ENCODE measurements at regions not wholly inside any gene's neighbourhood (a gene's known extent, or its start where the extent isn't known, plus 50 kb on each side); places are given as distances from the start of the nearest gene placed in this dataset.
"Not testable (repeated sequence)": the region's sequence is repeated elsewhere in the genome, so short reads cannot be mapped to it uniquely, and the experiment has no call there.

DNA sequence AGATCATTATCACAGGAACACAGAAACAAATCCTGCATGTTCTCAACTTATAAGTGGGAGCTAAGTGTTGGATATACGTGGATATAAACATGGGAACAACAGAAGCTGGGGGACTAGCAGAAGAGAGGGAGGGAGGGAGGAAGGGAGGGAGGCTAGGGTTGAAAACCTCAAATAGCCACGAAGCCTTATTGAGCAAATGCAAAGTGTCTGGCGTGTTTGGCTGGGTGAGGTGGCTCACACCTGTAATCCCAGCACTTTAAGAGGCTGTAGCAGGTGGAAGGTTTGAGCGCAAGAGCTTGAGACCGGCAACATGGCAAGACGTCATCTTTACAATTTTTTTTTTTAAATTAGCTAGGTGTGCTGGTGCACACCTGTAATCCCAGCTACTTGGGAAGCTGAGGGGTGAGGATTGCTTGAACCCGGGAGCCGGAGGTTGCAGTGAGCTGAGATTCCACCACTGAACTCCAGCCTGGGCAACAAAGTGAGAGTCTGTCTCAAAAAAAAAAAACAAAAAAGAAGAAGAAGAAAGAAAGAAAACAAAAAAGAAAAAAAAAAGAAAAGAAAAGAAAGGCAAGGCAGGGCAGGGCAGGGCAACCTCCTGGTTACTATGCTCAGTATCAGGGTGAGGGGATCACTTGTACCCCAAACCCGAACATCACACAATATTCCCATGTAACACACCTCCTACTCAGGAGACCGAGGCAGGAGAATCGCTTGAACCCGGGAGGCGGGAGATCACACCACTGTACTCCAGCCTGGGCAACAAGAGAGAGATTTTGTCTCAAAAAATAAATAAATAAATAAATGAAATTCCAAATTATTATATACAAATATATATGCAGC, 4492.7 kb upstream of the OR11H1 start:
- H3K27ac ChIP-seq; H3K27me3 ChIP-seq; H3K9me3 ChIP-seq; H3K4me1 ChIP-seq; DNase-seq; H3K4me3 ChIP-seq; intact Hi-C loops (cut with DNase I); H3K36me3 ChIP-seq: not testable (repeated sequence)
- peak in 2 of 4 donors; percentile 12 to 26 for ATAC-seq
- 50% methylated on average over 13 of the region's 13 CpGs for WGBS (ENCODE audit: insufficient coverage, low coverage, low lambda C conversion rate, missing lambda C conversion rate)

DNA sequence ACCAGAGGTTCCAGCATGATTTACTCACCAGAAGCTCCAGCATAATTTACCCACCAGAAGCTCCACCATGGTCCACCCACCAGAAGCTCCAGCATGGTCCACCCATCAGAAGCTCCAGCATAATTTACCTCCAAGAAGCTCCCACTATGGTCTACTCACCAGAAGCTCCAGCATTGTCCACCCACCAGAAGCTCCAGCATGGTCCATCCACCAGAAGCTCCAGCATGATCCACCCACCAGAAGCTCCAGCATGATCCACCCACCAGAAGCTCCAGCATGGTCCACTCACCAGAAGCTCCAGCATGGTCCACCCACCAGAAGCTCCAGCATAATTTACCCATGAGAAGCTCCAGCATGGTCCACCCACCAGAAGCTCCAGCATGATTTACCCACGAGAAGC, 4490.7 kb upstream of the OR11H1 start:
- H3K4me1 ChIP-seq; ATAC-seq; H3K9me3 ChIP-seq; DNase-seq; intact Hi-C loops (cut with DNase I); H3K27ac ChIP-seq; H3K27me3 ChIP-seq; H3K36me3 ChIP-seq; H3K4me3 ChIP-seq: not testable (repeated sequence)
- 38% methylated on average over 1 of the region's 1 CpG for WGBS (ENCODE audit: insufficient coverage, low coverage, low lambda C conversion rate, missing lambda C conversion rate)

DNA sequence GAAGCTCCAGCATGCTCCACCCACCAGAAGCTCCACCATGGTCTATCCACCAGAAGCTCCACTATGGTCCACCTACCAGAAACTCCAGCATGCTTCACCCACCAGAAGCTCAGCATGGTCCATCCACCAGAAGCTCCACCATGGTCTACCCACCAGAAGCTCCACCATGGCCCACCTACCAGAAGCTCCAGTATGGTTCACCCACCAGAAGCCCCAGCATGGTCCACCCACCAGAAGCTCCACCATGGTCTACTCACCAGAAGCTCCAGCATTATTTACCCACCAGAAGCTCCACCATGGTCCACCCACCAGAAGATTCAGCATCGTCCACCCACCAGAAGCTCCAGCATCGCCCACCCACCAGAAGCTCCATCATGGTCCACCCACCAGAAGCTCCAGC, 4490.2 kb upstream of the OR11H1 start:
- H3K36me3 ChIP-seq; H3K9me3 ChIP-seq; H3K27ac ChIP-seq; H3K27me3 ChIP-seq; DNase-seq; ATAC-seq; H3K4me1 ChIP-seq; intact Hi-C loops (cut with DNase I); H3K4me3 ChIP-seq: not testable (repeated sequence)
- WGBS (ENCODE audit: insufficient coverage, low coverage, low lambda C conversion rate, missing lambda C conversion rate), result 33% methylated on average over 2 of the region's 2 CpGs

DNA sequence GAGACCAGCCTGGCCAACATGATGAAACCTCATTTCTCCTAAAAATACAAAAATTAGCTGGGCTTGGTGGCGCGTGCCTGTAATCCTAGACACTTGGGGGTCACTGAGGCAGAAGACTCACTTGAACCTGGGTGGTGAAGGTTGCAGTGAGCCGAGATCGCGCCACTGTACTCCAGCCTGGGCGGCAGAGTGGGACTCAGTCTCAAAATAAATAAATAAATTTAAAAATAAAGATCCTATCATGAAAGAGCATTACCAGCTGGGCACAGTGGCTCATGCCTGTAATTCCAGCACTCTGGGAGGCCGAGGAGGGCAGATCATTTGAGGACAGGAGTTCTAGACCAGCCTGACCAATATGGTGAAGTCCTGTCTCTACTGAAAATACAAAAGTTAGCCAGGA, 4489.2 kb upstream of the OR11H1 start:
- 58% methylated on average over 7 of the region's 7 CpGs for WGBS (ENCODE audit: insufficient coverage, low coverage, low lambda C conversion rate, missing lambda C conversion rate)
- not testable (repeated sequence) for ATAC-seq

DNA sequence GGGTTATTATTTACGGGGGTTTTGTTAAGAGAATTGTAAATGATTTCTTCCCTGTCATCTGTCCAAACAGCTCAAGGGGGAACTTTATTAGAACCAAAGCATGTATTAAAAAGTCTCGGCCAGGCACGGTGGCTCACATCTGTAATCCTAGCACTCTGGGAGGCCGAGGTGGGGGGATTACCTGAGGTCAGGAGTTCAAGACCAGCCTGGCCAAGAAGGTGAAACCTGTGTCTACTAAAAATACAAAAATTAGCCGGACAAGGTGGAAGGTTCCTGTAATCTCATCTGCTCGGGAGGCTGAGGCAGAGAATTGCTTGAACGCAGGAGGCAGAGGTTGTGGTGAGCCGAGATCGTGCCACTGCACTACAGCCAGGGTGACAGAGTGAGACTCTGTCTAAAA, 4486.6 kb upstream of the OR11H1 start:
- H3K9me3 ChIP-seq; H3K4me1 ChIP-seq; H3K27me3 ChIP-seq; ATAC-seq; DNase-seq; H3K36me3 ChIP-seq; H3K4me3 ChIP-seq; intact Hi-C loops (cut with DNase I); H3K27ac ChIP-seq: not testable (repeated sequence)
- WGBS (ENCODE audit: insufficient coverage, low coverage, low lambda C conversion rate, missing lambda C conversion rate), result 44% methylated on average over 9 of the region's 9 CpGs

More for the DNA sequence above, 4489.2 kb upstream of the OR11H1 start:
- H3K4me1 ChIP-seq; H3K9me3 ChIP-seq; H3K27me3 ChIP-seq; H3K36me3 ChIP-seq; intact Hi-C loops (cut with DNase I); H3K4me3 ChIP-seq; H3K27ac ChIP-seq: not testable (repeated sequence)
- peak in 1 of 3 donors; percentile 47 for DNase-seq

DNA sequence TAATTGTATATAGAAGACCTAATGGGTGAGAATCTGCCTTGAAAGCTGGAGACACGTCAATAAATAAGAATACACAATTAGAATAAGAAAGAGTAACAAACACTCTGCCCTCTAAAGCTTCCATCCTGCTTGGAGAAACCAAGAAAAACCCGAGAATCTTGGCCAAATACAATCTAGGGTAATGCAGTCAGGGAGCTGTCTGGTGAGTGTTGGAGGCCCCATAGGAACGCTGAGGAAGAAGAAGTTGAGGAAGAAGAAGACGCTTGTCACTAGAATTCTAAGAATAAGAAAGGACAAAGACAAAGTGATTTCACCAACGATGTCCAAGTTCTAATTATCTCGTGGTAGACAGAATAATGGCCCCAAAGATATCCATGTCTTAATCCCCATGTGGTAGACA, 4485.9 kb upstream of the OR11H1 start:
- Histone ChIP-seq H3K9me3 (peaks cover 0 to 7% (median 2%) of the 10 kb centered on the region in 4 donors), H3K4me1 (no peaks in the 10 kb centered on the region), H3K4me3 (no peak overlapping the region), H3K27ac (no peak overlapping the region), H3K27me3 (no peaks in the 10 kb centered on the region), H3K36me3 (no peaks in the 10 kb centered on the region)
- peak in 1 of 4 donors; percentile 11 for ATAC-seq
- no peak for DNase-seq
- TF ChIP-seq POLR2A (IDR thresholded peaks at IDR 0.05), result no peak
- TF ChIP-seq, protein P1, sequence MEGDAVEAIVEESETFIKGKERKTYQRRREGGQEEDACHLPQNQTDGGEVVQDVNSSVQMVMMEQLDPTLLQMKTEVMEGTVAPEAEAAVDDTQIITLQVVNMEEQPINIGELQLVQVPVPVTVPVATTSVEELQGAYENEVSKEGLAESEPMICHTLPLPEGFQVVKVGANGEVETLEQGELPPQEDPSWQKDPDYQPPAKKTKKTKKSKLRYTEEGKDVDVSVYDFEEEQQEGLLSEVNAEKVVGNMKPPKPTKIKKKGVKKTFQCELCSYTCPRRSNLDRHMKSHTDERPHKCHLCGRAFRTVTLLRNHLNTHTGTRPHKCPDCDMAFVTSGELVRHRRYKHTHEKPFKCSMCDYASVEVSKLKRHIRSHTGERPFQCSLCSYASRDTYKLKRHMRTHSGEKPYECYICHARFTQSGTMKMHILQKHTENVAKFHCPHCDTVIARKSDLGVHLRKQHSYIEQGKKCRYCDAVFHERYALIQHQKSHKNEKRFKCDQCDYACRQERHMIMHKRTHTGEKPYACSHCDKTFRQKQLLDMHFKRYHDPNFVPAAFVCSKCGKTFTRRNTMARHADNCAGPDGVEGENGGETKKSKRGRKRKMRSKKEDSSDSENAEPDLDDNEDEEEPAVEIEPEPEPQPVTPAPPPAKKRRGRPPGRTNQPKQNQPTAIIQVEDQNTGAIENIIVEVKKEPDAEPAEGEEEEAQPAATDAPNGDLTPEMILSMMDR (IDR thresholded peaks at IDR 0.05), result no peak
- intact Hi-C loops (cut with DNase I), result no loop called here
- 19% methylated on average over 6 of the region's 6 CpGs for WGBS (ENCODE audit: insufficient coverage, low coverage, low lambda C conversion rate, missing lambda C conversion rate)

DNA sequence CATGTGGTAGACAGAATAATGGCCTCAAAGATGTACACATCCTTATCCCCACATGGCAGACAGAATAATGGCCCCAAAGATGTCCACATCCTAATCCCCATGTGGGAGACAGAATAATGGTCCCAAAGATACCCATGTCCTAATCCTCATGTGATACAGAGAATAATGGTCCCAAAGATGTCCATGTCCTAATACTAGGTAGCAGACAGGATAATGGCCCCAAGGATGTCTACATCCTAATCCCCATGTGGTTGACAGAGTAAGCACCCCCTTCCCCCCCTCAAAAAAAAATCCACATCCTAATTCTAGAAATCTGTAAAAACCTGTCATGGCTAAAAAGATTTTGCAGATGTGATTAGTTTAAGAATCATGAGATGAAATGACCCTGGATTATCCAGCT, 4484.7 kb upstream of the OR11H1 start:
- H3K9me3 ChIP-seq; ATAC-seq; H3K27me3 ChIP-seq; H3K36me3 ChIP-seq; intact Hi-C loops (cut with DNase I); H3K27ac ChIP-seq; DNase-seq; H3K4me3 ChIP-seq; H3K4me1 ChIP-seq: not testable (repeated sequence)

DNA sequence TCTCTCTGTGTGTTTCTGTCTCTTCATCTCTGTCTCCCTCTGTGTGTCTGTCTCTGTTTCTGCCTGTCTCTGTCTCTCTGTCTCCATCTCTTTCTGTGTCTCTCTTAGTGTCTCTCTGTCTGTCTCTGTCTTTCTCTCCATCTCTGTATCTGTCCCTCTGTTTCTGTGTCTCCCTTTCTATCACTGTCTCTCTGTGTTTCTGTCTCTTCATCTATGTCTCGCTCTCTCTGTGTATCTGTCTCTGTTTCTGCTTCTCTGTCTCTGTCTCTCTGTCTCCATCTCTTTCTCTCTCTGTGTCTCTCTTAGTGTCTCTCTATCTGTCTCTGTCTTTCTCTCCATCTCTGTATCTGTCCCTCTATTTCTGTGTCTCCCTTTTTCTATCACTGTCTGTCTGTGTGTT, 4479.1 kb upstream of the OR11H1 start:
- H3K27me3 ChIP-seq; intact Hi-C loops (cut with DNase I); DNase-seq; H3K9me3 ChIP-seq; H3K27ac ChIP-seq; H3K4me1 ChIP-seq; H3K4me3 ChIP-seq; H3K36me3 ChIP-seq; ATAC-seq: not testable (repeated sequence)
- 82% methylated on average over 1 of the region's 1 CpG for WGBS (ENCODE audit: insufficient coverage, low coverage, low lambda C conversion rate, missing lambda C conversion rate)

DNA sequence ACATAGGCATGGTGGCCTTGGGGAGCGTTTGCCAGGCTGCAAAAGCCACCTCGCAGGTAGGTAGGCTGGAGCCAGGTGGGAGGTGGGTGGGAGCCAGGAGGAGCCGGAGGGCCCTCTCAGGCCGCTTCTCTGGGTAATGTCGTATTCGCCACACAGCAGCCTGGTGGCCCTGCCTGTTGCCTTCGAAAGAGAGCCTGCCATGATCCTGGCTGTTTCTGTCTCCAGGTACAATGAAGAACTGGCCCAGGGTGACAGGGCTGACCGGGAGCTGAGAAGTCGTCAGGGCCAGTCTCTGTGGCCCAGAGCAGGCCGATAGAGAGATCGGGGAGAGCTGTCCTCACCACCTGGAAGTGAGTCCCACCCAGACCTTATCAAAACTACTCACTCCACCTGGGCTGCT, 4477.8 kb upstream of the OR11H1 start:
- H3K27me3 ChIP-seq; DNase-seq; H3K36me3 ChIP-seq; intact Hi-C loops (cut with DNase I); H3K9me3 ChIP-seq; H3K27ac ChIP-seq; H3K4me3 ChIP-seq; H3K4me1 ChIP-seq: not testable (repeated sequence)
- peak in 2 of 4 donors; percentile 1 to 4 for ATAC-seq
- WGBS (ENCODE audit: insufficient coverage, low coverage, low lambda C conversion rate, missing lambda C conversion rate), result 40% methylated on average over 3 of the region's 11 CpGs

DNA sequence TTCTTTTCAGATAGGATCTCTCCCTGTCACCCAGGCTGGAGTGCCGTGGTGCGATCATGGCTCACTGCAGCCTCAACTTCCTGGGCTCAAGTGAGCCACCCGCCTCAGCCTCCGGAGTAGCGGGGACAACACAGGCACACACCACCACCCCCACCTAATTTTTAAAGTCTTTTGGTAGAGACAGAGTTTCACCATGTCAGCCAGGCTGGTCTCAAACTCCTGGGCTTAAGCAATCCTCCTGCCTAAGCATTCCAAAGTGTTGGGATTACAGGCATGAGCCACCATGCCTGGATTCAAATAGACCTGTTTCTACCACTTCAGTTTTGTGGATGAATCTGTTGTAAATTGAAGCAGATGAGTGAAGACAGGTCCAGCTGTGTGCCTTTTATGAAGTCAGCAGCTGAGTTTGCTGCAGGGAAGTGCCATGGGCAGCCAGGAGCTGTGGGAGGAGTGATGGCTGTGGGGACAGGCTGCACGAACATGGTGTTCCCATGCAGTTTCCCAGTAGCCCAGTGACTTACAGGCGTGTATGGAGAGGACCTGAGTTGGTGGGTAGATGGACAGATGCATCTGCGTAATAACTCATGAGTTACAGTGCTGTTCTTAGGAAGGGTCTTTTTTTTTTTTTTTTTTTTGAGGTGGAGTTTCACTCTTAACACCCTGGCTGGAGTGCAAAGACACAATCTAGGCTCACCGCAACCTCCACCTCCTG, 4476.4 kb upstream of the OR11H1 start:
- H3K36me3 ChIP-seq; H3K4me3 ChIP-seq; H3K27me3 ChIP-seq; H3K4me1 ChIP-seq; DNase-seq; intact Hi-C loops (cut with DNase I); H3K27ac ChIP-seq; H3K9me3 ChIP-seq: not testable (repeated sequence)
- 49% methylated on average over 7 of the region's 9 CpGs for WGBS (ENCODE audit: insufficient coverage, low coverage, low lambda C conversion rate, missing lambda C conversion rate)
- ATAC-seq, result peak in 3 of 4 donors; percentile 11 to 17 (median 12)
